NOMO-1 treated with dmso at 0.1 percent for 144 hours (cell line): ENCODE measurements at regions not wholly inside any gene's neighbourhood (a gene's known extent, or its start where the extent isn't known, plus 50 kb on each side); places are given as distances from the start of the nearest gene placed in this dataset.

Source experiments
- DNase-seq: peaks from one replicate; lab custom pipeline; 2025; ENCODE audit not compliant: unreplicated experiment; lab: John Stamatoyannopoulos, UW

- DNase-seq: no peak
Observed at GRCh38 chr3:64357481-64357880, 132.2 kb upstream of the PRICKLE2 start.

- peak; percentile 69 for DNase-seq
Observed at GRCh38 chr3:64355401-64355807, 130.1 kb upstream of the PRICKLE2 start.

GRCh38 chr3:64354956-64355355 lies 129.7 kb upstream of the PRICKLE2 start:
- peak; percentile 8 for DNase-seq

- no peak for DNase-seq
Observed at GRCh38 chr3:64354221-64354620, 129.0 kb upstream of the PRICKLE2 start.

- DNase-seq: no peak
Observed at GRCh38 chr3:64353226-64353625, 128.0 kb upstream of the PRICKLE2 start.

GRCh38 chr3:64352639-64352992 lies 127.3 kb upstream of the PRICKLE2 start:
- peak; percentile 8 for DNase-seq

- no peak for DNase-seq
Observed at GRCh38 chr3:64351713-64352638, 126.7 kb upstream of the PRICKLE2 start.

- no peak for DNase-seq
Observed at GRCh38 chr3:64349551-64349950, 124.3 kb upstream of the PRICKLE2 start.

GRCh38 chr3:64345371-64345770 lies 120.1 kb upstream of the PRICKLE2 start:
- no peak for DNase-seq

GRCh38 chr3:64344721-64345207 lies 119.5 kb upstream of the PRICKLE2 start:
- DNase-seq: no peak

- no peak for DNase-seq
Observed at GRCh38 chr3:64343689-64344430, 118.6 kb upstream of the PRICKLE2 start.

- DNase-seq: no peak
Observed at GRCh38 chr3:64342940-64343688, 117.8 kb upstream of the PRICKLE2 start.

GRCh38 chr3:64341296-64341695 lies 116.0 kb upstream of the PRICKLE2 start:
- DNase-seq: no peak

GRCh38 chr3:64340641-64341101 lies 115.4 kb upstream of the PRICKLE2 start:
- DNase-seq: no peak

GRCh38 chr3:64336488-64336887 lies 111.2 kb upstream of the PRICKLE2 start:
- no peak for DNase-seq

GRCh38 chr3:64332459-64333350 lies 107.4 kb upstream of the PRICKLE2 start:
- no peak for DNase-seq

GRCh38 chr3:64331605-64332004 lies 106.3 kb upstream of the PRICKLE2 start:
- DNase-seq: no peak

GRCh38 chr3:64329037-64329436 lies 103.8 kb upstream of the PRICKLE2 start:
- no peak for DNase-seq

- no peak for DNase-seq
Observed at GRCh38 chr3:64327100-64327804, 102.0 kb upstream of the PRICKLE2 start.

- no peak for DNase-seq
Observed at GRCh38 chr3:64321747-64322146, 96.5 kb upstream of the PRICKLE2 start.
